Keratinocyte (primary cell): ENCODE measurements at regions not wholly inside any gene's neighbourhood (a gene's known extent, or its start where the extent isn't known, plus 50 kb on each side); places are given as distances from the start of the nearest gene placed in this dataset.

Experiments used
- DNase-seq: peaks from one replicate; pipeline ENCODE4 v3.0.0-alpha.2; 2011; ENCODE audit warnings: low read depth, missing footprints, low spot score
- FAIRE-seq: peaks from 2 replicates; lab custom pipeline; 2011; peaks lifted over from hg19 to GRCh38; lab: Jason Lieb, UNC
- H2AFZ ChIP-seq: 2 replicates; pipeline ENCODE4 v1.6.0; 2012; ENCODE audit warnings: low read length, control low read depth, inconsistent platforms; ENCODE audit not compliant: control insufficient read depth
- H3K27ac ChIP-seq: 2 replicates; pipeline ENCODE4 v1.5.1; 2011; ENCODE audit warnings: low read length; ENCODE audit not compliant: control insufficient read depth, insufficient read depth
- H3K27me3 ChIP-seq: 3 replicates; pipeline ENCODE4 v1.6.0; 2011; ENCODE audit warnings: low read length; ENCODE audit not compliant: control insufficient read depth, insufficient read depth; ENCODE audit errors: extremely low read depth
- H3K36me3 ChIP-seq, 2 experiments: 2 replicates in 1 of 2; 3 replicates in 1 of 2; pipeline ENCODE4 v1.5.1; 2011; ENCODE audit warnings: low read length in 2 of 2, mild to moderate bottlenecking in 1 of 2; ENCODE audit not compliant: control insufficient read depth in 2 of 2, insufficient read depth in 2 of 2; ENCODE audit errors: extremely low read depth in 1 of 2
- H3K4me1 ChIP-seq: 3 replicates; pipeline ENCODE4 v1.5.1; 2011; ENCODE audit warnings: low read length; ENCODE audit not compliant: control insufficient read depth, insufficient read depth; ENCODE audit errors: extremely low read depth
- H3K4me2 ChIP-seq: 3 replicates; pipeline ENCODE4 v1.6.0; 2011; ENCODE audit warnings: low read depth, low read length; ENCODE audit not compliant: control insufficient read depth, insufficient read depth; ENCODE audit errors: extremely low read depth
- H3K4me3 ChIP-seq, 3 experiments: fragments of 200-600 bp in 1 of 3; sonication (generic) in 1 of 3; 2 replicates in 2 of 3; 3 replicates in 1 of 3; pipeline ENCODE4 v1.5.1; 2011 to 2016; ENCODE audit warnings: low read length in 3 of 3, mild to moderate bottlenecking in 3 of 3, control low read depth in 2 of 3, inconsistent platforms in 1 of 3, low read depth in 1 of 3, mixed read lengths in 1 of 3, mixed run types in 1 of 3, moderate library complexity in 1 of 3; ENCODE audit not compliant: control insufficient read depth in 2 of 3, insufficient read depth in 2 of 3; ENCODE audit errors: extremely low read depth in 1 of 3
- H3K79me2 ChIP-seq: 2 replicates; pipeline ENCODE4 v1.6.0; 2012; ENCODE audit warnings: low read length; ENCODE audit not compliant: control insufficient read depth, insufficient read depth
- H3K9ac ChIP-seq: 3 replicates; pipeline ENCODE4 v1.6.0; 2011; ENCODE audit warnings: low read length; ENCODE audit not compliant: control insufficient read depth, insufficient read depth; ENCODE audit errors: extremely low read depth
- H3K9me1 ChIP-seq: 3 replicates; pipeline ENCODE4 v1.6.0; 2011; ENCODE audit warnings: low read length; ENCODE audit not compliant: control insufficient read depth, insufficient read depth; ENCODE audit errors: extremely low read depth
- H3K9me3 ChIP-seq: 2 replicates; pipeline ENCODE4 v1.5.1; 2012; ENCODE audit warnings: low read depth, low read length; ENCODE audit not compliant: control insufficient read depth
- H4K20me1 ChIP-seq: 3 replicates; pipeline ENCODE4 v1.6.0; 2011; ENCODE audit warnings: low read length; ENCODE audit not compliant: control insufficient read depth, insufficient read depth; ENCODE audit errors: extremely low read depth
- CTCF ChIP-seq, 3 experiments: IDR thresholded peaks in 1 of 3; conservative IDR thresholded peaks in 1 of 3; optimal IDR thresholded peaks in 1 of 3; 2 replicates in 2 of 3; 3 replicates in 1 of 3; pipeline versions ENCODE3 to v1.5.1; 2011; ENCODE audit warnings: low read length in 3 of 3, mild to moderate bottlenecking in 3 of 3, moderate library complexity in 2 of 3, control low read depth in 1 of 3, inconsistent platforms in 1 of 3; ENCODE audit not compliant: insufficient read depth in 2 of 3; ENCODE audit errors: extremely low read depth in 1 of 3
- EZH2 ChIP-seq: IDR thresholded peaks from one replicate; pipeline ENCODE4 v1.6.1; 2012; ENCODE audit warnings: inconsistent platforms, mild to moderate bottlenecking, low read length, moderate library complexity
- dilution Hi-C: fragments of 300-500 bp; cut with MboI; formaldehyde crosslinking; loops from one replicate; pipeline ENCODE4 v1.7.0; 2020; ENCODE audit warnings: low sequenced_read_pairs; ENCODE audit not compliant: extremely low pct_ligation_motif_present

- H3K9me1 ChIP-seq = no peaks in the 10 kb centered on the region
- no peak for FAIRE-seq
These were observed 222.5 kb upstream of the PRPS1L1 start for GRCh38 chr7:18250133-18250532.

GRCh38 chr7:18257711-18258110, 230.1 kb upstream of the PRPS1L1 start:
- H3K79me2 ChIP-seq = no peaks in the 10 kb centered on the region
- FAIRE-seq (no peak), DNase-seq (no peak)
- no peak overlapping the region for H2AFZ ChIP-seq
- no peak overlapping the region for H3K27ac ChIP-seq
- H3K36me3 ChIP-seq = no peaks in the 10 kb centered on the region
- no peak overlapping the region for H3K4me3 ChIP-seq
- H3K9me1 ChIP-seq = no peaks in the 10 kb centered on the region
- dilution Hi-C loops = no loop called here
- TF ChIP-seq EZH2 (no peak), CTCF (optimal IDR thresholded peaks at IDR 0.05 in 1 of 3, IDR thresholded peaks at IDR 0.05 in 1 of 3, conservative IDR thresholded peaks at IDR 0.05 in 1 of 3; ENCODE audit: extremely low read depth in 1 of 3, insufficient read depth in 2 of 3, low read length in 3 of 3) (no peak)
- no peaks in the 10 kb centered on the region for H3K4me1 ChIP-seq
- no peak overlapping the region for H3K4me2 ChIP-seq
- no peak overlapping the region for H3K9ac ChIP-seq
- no peaks in the 10 kb centered on the region for H3K9me3 ChIP-seq
- no peaks in the 10 kb centered on the region for H3K27me3 ChIP-seq
- H4K20me1 ChIP-seq = no peaks in the 10 kb centered on the region

More at GRCh38 chr7:18250133-18250532, 222.5 kb upstream of the PRPS1L1 start:
- H4K20me1 ChIP-seq = no peaks in the 10 kb centered on the region
- H3K79me2 ChIP-seq = no peaks in the 10 kb centered on the region
- H3K4me2 ChIP-seq = no peak overlapping the region
- no peak overlapping the region for H3K4me3 ChIP-seq
- no peaks in the 10 kb centered on the region for H3K4me1 ChIP-seq
- TF ChIP-seq CTCF (optimal IDR thresholded peaks at IDR 0.05 in 1 of 3, IDR thresholded peaks at IDR 0.05 in 1 of 3, conservative IDR thresholded peaks at IDR 0.05 in 1 of 3; ENCODE audit: extremely low read depth in 1 of 3, insufficient read depth in 2 of 3, low read length in 3 of 3) = no peak
- TF ChIP-seq EZH2 = no peak
- no peak for DNase-seq
- no peak overlapping the region for H3K27ac ChIP-seq
- H2AFZ ChIP-seq = no peak overlapping the region
- dilution Hi-C loops = no loop called here
- H3K36me3 ChIP-seq = no peaks in the 10 kb centered on the region
- H3K27me3 ChIP-seq = no peaks in the 10 kb centered on the region
- no peaks in the 10 kb centered on the region for H3K9me3 ChIP-seq
- no peak overlapping the region for H3K9ac ChIP-seq
